ENCODE measurements at regions not wholly inside any gene's neighbourhood (a gene's known extent, or its start where the extent isn't known, plus 50 kb on each side); places are given as distances from the start of the nearest gene placed in this dataset.
A peak's percentile ranks its signal among the peaks of the same experiment; 100 is the strongest.

DNA sequence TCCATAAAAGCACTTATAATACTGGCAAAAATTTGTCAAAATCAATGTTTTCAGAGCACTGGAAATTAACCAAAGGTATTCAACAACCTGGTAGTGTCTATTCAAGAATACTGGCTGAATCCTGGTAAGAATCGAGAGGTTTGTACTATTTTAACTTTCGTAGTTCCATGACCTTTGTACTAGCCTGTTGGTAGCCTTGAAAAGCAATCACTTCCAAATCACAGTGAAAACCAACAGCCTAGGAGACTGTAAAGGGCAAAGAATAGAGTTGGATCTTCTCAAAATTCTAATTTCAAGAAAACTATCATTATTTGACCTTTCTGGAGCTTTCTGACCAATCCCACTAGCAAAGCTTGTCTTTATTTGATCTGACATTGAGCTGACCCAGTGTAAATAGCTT is 64.8 kb upstream of the CCDC178 start (continued):
- TF ChIP-seq, protein P1, sequence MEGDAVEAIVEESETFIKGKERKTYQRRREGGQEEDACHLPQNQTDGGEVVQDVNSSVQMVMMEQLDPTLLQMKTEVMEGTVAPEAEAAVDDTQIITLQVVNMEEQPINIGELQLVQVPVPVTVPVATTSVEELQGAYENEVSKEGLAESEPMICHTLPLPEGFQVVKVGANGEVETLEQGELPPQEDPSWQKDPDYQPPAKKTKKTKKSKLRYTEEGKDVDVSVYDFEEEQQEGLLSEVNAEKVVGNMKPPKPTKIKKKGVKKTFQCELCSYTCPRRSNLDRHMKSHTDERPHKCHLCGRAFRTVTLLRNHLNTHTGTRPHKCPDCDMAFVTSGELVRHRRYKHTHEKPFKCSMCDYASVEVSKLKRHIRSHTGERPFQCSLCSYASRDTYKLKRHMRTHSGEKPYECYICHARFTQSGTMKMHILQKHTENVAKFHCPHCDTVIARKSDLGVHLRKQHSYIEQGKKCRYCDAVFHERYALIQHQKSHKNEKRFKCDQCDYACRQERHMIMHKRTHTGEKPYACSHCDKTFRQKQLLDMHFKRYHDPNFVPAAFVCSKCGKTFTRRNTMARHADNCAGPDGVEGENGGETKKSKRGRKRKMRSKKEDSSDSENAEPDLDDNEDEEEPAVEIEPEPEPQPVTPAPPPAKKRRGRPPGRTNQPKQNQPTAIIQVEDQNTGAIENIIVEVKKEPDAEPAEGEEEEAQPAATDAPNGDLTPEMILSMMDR (IDR thresholded peaks at IDR 0.05 in 2 of 3, conservative IDR thresholded peaks at IDR 0.05 in 1 of 3; ENCODE audit: control insufficient read depth in 2 of 3, extremely low read depth in 1 of 3, insufficient read depth in 1 of 3, low read depth in 3 of 3, low read length in 3 of 3), result no peak
- TF ChIP-seq SREBF2 (IDR thresholded peaks at IDR 0.05; ENCODE audit: low read length), result no peak
- TF ChIP-seq CHD1 (IDR thresholded peaks at IDR 0.05; ENCODE audit: low read depth, low read length), result no peak
- TF ChIP-seq EED (IDR thresholded peaks at IDR 0.05; ENCODE audit: low read depth), result no peak
- TF ChIP-seq, protein P2, sequence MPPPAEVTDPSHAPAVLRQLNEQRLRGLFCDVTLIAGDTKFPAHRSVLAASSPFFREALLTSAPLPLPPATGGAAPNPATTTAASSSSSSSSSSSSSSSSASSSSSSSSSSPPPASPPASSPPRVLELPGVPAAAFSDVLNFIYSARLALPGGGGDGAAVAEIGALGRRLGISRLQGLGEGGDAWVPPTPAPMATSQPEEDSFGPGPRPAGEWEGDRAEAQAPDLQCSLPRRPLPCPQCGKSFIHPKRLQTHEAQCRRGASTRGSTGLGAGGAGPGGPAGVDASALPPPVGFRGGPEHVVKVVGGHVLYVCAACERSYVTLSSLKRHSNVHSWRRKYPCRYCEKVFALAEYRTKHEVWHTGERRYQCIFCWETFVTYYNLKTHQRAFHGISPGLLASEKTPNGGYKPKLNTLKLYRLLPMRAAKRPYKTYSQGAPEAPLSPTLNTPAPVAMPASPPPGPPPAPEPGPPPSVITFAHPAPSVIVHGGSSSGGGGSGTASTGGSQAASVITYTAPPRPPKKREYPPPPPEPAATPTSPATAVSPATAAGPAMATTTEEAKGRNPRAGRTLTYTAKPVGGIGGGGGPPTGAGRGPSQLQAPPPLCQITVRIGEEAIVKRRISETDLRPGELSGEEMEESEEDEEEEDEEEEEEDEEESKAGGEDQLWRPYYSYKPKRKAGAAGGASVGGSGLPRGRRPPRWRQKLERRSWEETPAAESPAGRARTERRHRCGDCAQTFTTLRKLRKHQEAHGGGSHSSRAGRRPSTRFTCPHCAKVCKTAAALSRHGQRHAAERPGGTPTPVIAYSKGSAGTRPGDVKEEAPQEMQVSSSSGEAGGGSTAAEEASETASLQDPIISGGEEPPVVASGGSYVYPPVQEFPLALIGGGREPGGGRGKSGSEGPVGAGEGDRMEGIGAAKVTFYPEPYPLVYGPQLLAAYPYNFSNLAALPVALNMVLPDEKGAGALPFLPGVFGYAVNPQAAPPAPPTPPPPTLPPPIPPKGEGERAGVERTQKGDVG (CRISPR knock-in tag; IDR thresholded peaks at IDR 0.05), result no peak
- TF ChIP-seq GABPA (IDR thresholded peaks at IDR 0.05; ENCODE audit: low read depth), result no peak

GRCh38 chr18:33495278-33495677 is 54.8 kb upstream of the CCDC178 start:
- FAIRE-seq (no peak), ATAC-seq (peak; percentile 72), DNase-seq (ENCODE audit: low read depth, low spot score) (peak; percentile 2)
- H2AFZ ChIP-seq (ENCODE audit: control insufficient read depth, low read depth, low read length), result no peak overlapping the region
- POLR2A ChIA-PET, result no interaction called here
- CTCF ChIA-PET, result interaction anchor here (0.7 to 1.4 kb wide), 6 partner anchors 11 to 1337 kb away, joined by 3 to 9 read pairs (median 4); no protein-coding TSS in a partner anchor
- SMC1A ChIA-PET (ENCODE audit: uncharacterized antibody, unreplicated experiment), result interaction anchor here (0.7 kb wide), 1 partner anchor 265 kb away, joined by 5 read pairs; no protein-coding TSS in a partner anchor
- in situ Hi-C loops (cut with MboI) (no loop called here), intact Hi-C loops (cut with micrococcal nuclease; ENCODE audit: unreplicated experiment) (loop anchor here (1.0 kb wide), 1 partner anchor 263 kb away; no protein-coding TSS in a partner anchor)
- no peaks in the 10 kb centered on the region for H3K4me1 ChIP-seq (ENCODE audit: control insufficient read depth, insufficient read depth, low read length)
- H3K4me2 ChIP-seq (ENCODE audit: control insufficient read depth, insufficient read depth), result no peak overlapping the region
- BruUV-seq (replicated peaks), result no TSS peak
- no peak overlapping the region for H3K27ac ChIP-seq (ENCODE audit: control insufficient read depth, insufficient read depth)
- WGBS (ENCODE audit: insufficient coverage, insufficient replicate concordance, low lambda C conversion rate, missing lambda C conversion rate), result 0% methylated on average over 1 of the region's 1 CpG
- no peaks in the 10 kb centered on the region for H4K20me1 ChIP-seq (ENCODE audit: control insufficient read depth, insufficient read depth)
- H3K36me3 ChIP-seq (ENCODE audit: control insufficient read depth in 2 of 2, insufficient read depth in 2 of 2, low read length in 1 of 2), result no peaks in the 10 kb centered on the region
- no peak overlapping the region for H3K4me3 ChIP-seq
- RAD21 ChIA-PET (ENCODE audit: unreplicated experiment), result no interaction called here
- no peaks in the 10 kb centered on the region for H3K27me3 ChIP-seq (replicated peaks in 1 of 2; ENCODE audit: control insufficient read depth in 2 of 2, insufficient read depth in 2 of 2, low read length in 1 of 2)
- H3K9me3 ChIP-seq (replicated peaks; ENCODE audit: control insufficient read depth, insufficient read depth, low read length), result no peaks in the 10 kb centered on the region
- H3K79me2 ChIP-seq (ENCODE audit: control insufficient read depth, insufficient read depth, low read length), result no peaks in the 10 kb centered on the region
- no peak overlapping the region for H3K9ac ChIP-seq (ENCODE audit: control insufficient read depth, insufficient read depth, low read length)
- TF ChIP-seq NFXL1 (IDR thresholded peaks at IDR 0.05; ENCODE audit: borderline replicate concordance), result no peak
- TF ChIP-seq, protein P3, sequence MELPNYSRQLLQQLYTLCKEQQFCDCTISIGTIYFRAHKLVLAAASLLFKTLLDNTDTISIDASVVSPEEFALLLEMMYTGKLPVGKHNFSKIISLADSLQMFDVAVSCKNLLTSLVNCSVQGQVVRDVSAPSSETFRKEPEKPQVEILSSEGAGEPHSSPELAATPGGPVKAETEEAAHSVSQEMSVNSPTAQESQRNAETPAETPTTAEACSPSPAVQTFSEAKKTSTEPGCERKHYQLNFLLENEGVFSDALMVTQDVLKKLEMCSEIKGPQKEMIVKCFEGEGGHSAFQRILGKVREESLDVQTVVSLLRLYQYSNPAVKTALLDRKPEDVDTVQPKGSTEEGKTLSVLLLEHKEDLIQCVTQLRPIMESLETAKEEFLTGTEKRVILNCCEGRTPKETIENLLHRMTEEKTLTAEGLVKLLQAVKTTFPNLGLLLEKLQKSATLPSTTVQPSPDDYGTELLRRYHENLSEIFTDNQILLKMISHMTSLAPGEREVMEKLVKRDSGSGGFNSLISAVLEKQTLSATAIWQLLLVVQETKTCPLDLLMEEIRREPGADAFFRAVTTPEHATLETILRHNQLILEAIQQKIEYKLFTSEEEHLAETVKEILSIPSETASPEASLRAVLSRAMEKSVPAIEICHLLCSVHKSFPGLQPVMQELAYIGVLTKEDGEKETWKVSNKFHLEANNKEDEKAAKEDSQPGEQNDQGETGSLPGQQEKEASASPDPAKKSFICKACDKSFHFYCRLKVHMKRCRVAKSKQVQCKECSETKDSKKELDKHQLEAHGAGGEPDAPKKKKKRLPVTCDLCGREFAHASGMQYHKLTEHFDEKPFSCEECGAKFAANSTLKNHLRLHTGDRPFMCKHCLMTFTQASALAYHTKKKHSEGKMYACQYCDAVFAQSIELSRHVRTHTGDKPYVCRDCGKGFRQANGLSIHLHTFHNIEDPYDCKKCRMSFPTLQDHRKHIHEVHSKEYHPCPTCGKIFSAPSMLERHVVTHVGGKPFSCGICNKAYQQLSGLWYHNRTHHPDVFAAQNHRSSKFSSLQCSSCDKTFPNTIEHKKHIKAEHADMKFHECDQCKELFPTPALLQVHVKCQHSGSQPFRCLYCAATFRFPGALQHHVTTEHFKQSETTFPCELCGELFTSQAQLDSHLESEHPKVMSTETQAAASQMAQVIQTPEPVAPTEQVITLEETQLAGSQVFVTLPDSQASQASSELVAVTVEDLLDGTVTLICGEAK (IDR thresholded peaks at IDR 0.05; ENCODE audit: borderline replicate concordance), result no peak
- no peak for TF ChIP-seq TCF12 (IDR thresholded peaks at IDR 0.05; ENCODE audit: low read depth, low read length)
- TF ChIP-seq, protein P1 (IDR thresholded peaks at IDR 0.05 in 2 of 3, conservative IDR thresholded peaks at IDR 0.05 in 1 of 3; ENCODE audit: control insufficient read depth in 2 of 3, extremely low read depth in 1 of 3, insufficient read depth in 1 of 3, low read depth in 3 of 3, low read length in 3 of 3), result peak; percentile 35 to 40 (median 38); a peak in 3 of 6 replicates
